Panc1 (cell line): ENCODE measurements at regions not wholly inside any gene's neighbourhood (a gene's known extent, or its start where the extent isn't known, plus 50 kb on each side); places are given as distances from the start of the nearest gene placed in this dataset.

ENCODE experiments used
- ATAC-seq: fragments of 200-7000 bp; cut with Tn5 transposase; 2 replicates; pipeline ENCODE4 v1.9.1; 2020; ENCODE audit warnings: mild to moderate bottlenecking, moderate library complexity
- BruUV-seq: library from RNA; stranded (reverse); fragments of 400-500 nt; replicated peaks from 2 replicates; lab custom pipeline; 2021; lab: Mats Ljungman, UMichigan
- CTCF ChIA-PET: fragments of 300-600 bp; sonication (Branson Sonifier 250); formaldehyde crosslinking; loops from one replicate; lab custom pipeline; 2022; ENCODE audit warnings: antibody characterized with exemption; lab: Charles Lee
- POLR2A ChIA-PET: fragments of 300-600 bp; sonication (Branson Sonifier 250); formaldehyde crosslinking; loops from one replicate; lab custom pipeline; 2022; ENCODE audit warnings: antibody characterized with exemption; lab: Charles Lee
- DNase-seq: peaks from one replicate; pipeline ENCODE4 v3.0.0-alpha.2; 2010; ENCODE audit warnings: low read depth, low spot score
- H3K27ac ChIP-seq: 2 replicates; pipeline ENCODE4 v1.5.1; 2011; ENCODE audit warnings: mild to moderate bottlenecking, low read length, inconsistent platforms
- H3K27me3 ChIP-seq: fragments of 200-500 bp; sonication (Bioruptor generic); 2 replicates; pipeline ENCODE4 v1.6.0; 2014; ENCODE audit warnings: low read length, inconsistent platforms; ENCODE audit not compliant: control insufficient read depth, insufficient read depth
- H3K36me3 ChIP-seq: fragments of 200-500 bp; sonication (Bioruptor generic); 2 replicates; pipeline ENCODE4 v1.5.1; 2014; ENCODE audit warnings: inconsistent platforms, mild to moderate bottlenecking, low read length, moderate library complexity; ENCODE audit not compliant: control insufficient read depth, insufficient read depth
- H3K4me1 ChIP-seq: 2 replicates; pipeline ENCODE4 v1.5.1; 2011; ENCODE audit warnings: inconsistent platforms, mild to moderate bottlenecking, low read length, moderate library complexity; ENCODE audit not compliant: control insufficient read depth, insufficient read depth
- H3K4me3 ChIP-seq, 2 experiments: 2 replicates each; pipeline ENCODE4 v1.5.1; 2011 to 2012; ENCODE audit warnings: low read depth in 2 of 2, low read length in 2 of 2, mild to moderate bottlenecking in 2 of 2, inconsistent platforms in 1 of 2, moderate library complexity in 1 of 2
- H3K9me3 ChIP-seq: fragments of 200-500 bp; sonication (Bioruptor generic); 2 replicates; pipeline ENCODE4 v1.5.1; 2014; ENCODE audit warnings: low read depth, mild to moderate bottlenecking, inconsistent platforms, low read length, moderate library complexity; ENCODE audit not compliant: control insufficient read depth, insufficient read depth
- CTCF ChIP-seq: fragments of 450-650 bp; IDR thresholded peaks from 2 replicates; pipeline ENCODE4 v1.5.1; 2017; ENCODE audit warnings: mild to moderate bottlenecking
- POLR2AphosphoS5 ChIP-seq: IDR thresholded peaks from 2 replicates; pipeline ENCODE4 v1.6.1; 2012; ENCODE audit warnings: mild to moderate bottlenecking, low read depth, low read length, moderate library complexity
- REST ChIP-seq, 2 experiments: IDR thresholded peaks; 2 replicates each; pipeline ENCODE4 v1.6.1; 2011 to 2012; ENCODE audit warnings: low read depth in 2 of 2, control low read depth in 1 of 2, low read length in 1 of 2, mild to moderate bottlenecking in 1 of 2, moderate library complexity in 1 of 2; ENCODE audit not compliant: insufficient read depth in 1 of 2
- SIN3A ChIP-seq: IDR thresholded peaks from 2 replicates; pipeline ENCODE4 v1.6.1; 2012; ENCODE audit warnings: low read depth, mild to moderate bottlenecking, low read length, moderate library complexity, borderline replicate concordance; ENCODE audit not compliant: insufficient read depth
- TCF7L2 ChIP-seq: IDR thresholded peaks from 2 replicates; pipeline ENCODE4 v1.6.1; 2011; ENCODE audit warnings: mild to moderate bottlenecking, low read depth, low read length, inconsistent platforms
- in situ Hi-C: cut with HindIII; loops from 2 replicates; pipeline ENCODE4 v1.10.0; 2016; ENCODE audit warnings: low sequenced_read_pairs, low pct_unique_long_range_greater_than_20kb
- intact Hi-C: fragments of 100-400 bp; cut with micrococcal nuclease; formaldehyde crosslinking; loops from one replicate; pipeline ENCODE4 v1.10.0; 2022; ENCODE audit not compliant: unreplicated experiment

GRCh38 chr4:4754641-4755040 is 104.8 kb upstream of the MSX1 start:
- ChIA-PET POLR2A (no interaction called here), CTCF (no interaction called here)
- in situ Hi-C loops: no loop called here
- intact Hi-C loops: no loop called here
- Histone ChIP-seq H3K4me1 (no peaks in the 10 kb centered on the region), H3K36me3 (no peaks in the 10 kb centered on the region), H3K4me3 (no peak overlapping the region), H3K27me3 (no peaks in the 10 kb centered on the region; the same call in 1 of the 2 replicates), H3K9me3 (no peaks in the 10 kb centered on the region), H3K27ac (no peak overlapping the region)
- TF ChIP-seq SIN3A (no peak), CTCF (no peak), REST (IDR thresholded peaks at IDR 0.05; ENCODE audit: insufficient read depth in 1 of 2, low read depth in 2 of 2, low read length in 1 of 2) (no peak), POLR2AphosphoS5 (no peak), TCF7L2 (no peak)
- DNase-seq (no peak), ATAC-seq (no peak)
- BruUV-seq: no TSS peak

- Histone ChIP-seq H3K9me3 (no peaks in the 10 kb centered on the region), H3K4me3 (no peak overlapping the region), H3K27me3 (no peaks in the 10 kb centered on the region; the same call in 1 of the 2 replicates), H3K36me3 (no peaks in the 10 kb centered on the region), H3K27ac (no peak overlapping the region), H3K4me1 (no peaks in the 10 kb centered on the region)
- ATAC-seq (no peak), DNase-seq (no peak)
- ChIA-PET POLR2A (no interaction called here), CTCF (no interaction called here)
- no peak for TF ChIP-seq REST (IDR thresholded peaks at IDR 0.05; ENCODE audit: insufficient read depth in 1 of 2, low read depth in 2 of 2, low read length in 1 of 2)
- intact Hi-C loops: no loop called here
- in situ Hi-C loops: no loop called here
- no TSS peak for BruUV-seq
These were observed 105.8 kb upstream of the MSX1 start for GRCh38 chr4:4753643-4754042.
